ENCODE measurements at regions not wholly inside any gene's neighbourhood (a gene's known extent, or its start where the extent isn't known, plus 50 kb on each side); places are given as distances from the start of the nearest gene placed in this dataset.
"Not testable (repeated sequence)": the region's sequence is repeated elsewhere in the genome, so short reads cannot be mapped to it uniquely, and the experiment has no call there.

DNA sequence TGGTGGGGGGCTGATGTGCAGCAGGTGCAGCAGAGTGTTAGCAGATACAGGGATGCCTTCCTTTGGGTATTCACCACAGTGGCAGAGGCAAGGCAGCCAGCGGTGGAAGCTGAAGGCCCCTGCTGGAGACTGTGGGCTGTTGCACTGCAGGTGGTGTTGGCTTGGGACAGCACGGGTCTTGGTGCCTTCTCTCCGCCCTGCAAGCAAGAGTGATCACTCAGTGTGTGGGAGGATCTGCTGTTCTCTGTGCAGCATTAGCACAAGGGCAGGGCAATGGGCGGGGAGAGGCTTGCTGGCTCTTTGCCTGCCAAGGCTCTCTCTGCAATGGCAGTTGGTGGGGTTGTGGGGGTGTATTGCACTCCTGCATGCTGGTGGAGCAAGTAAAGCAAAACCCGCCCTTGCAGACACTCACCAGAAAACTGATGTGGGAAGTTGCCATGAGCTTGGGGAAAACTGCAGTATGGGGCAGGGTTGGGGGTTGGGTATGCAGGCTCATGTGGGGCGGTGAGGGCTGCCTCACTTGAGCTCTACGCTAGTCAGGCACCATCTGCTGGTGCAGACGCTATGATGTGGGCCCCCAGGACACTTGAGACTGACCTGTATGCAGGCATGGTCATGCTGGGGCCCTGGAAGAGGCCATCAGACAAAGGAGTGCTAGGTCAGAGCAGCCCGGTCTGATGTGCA is 820.8 kb upstream of the GRIA3 start:
- DNase-seq (ENCODE audit: low read depth) = no peak

GRCh38 chrX:122375533-122375932 is 808.5 kb upstream of the GRIA3 start:
- not testable (repeated sequence) for DNase-seq (ENCODE audit: low read depth)

GRCh38 chrX:122389005-122389404 is 795.1 kb upstream of the GRIA3 start:
- DNase-seq (ENCODE audit: low read depth) = no peak

GRCh38 chrX:122418758-122419157 is 765.3 kb upstream of the GRIA3 start:
- DNase-seq (ENCODE audit: low read depth) = no peak

- no peak for DNase-seq (ENCODE audit: low read depth)
Observed at GRCh38 chrX:122421434-122422121, 762.5 kb upstream of the GRIA3 start.

DNA sequence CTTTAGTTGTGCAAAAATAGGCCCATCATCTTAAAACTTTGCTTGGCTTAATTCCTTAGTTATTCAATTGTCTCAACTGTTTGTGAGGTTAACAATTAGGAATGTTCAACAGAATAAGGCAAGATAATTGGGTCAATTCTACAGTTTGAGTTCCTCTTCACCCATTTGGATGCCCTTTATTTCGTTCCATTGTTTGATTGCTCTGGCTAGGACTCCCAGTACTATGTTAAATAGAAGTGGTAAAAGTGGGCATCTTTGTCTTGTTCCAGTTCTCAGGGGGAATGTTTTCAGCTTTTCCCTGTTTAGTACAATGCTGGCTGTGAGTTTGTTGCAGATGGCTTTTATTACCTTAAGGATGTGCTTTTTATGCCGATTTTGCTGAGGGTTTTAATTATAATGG is 761.5 kb upstream of the GRIA3 start:
- DNase-seq (ENCODE audit: low read depth) = no peak

- DNase-seq (ENCODE audit: low read depth) = no peak
Observed at GRCh38 chrX:122434942-122435341, 749.1 kb upstream of the GRIA3 start.

GRCh38 chrX:122439831-122440230 is 744.2 kb upstream of the GRIA3 start:
- no peak for DNase-seq (ENCODE audit: low read depth)

GRCh38 chrX:122440832-122441231 is 743.2 kb upstream of the GRIA3 start:
- DNase-seq (ENCODE audit: low read depth) = no peak

DNA sequence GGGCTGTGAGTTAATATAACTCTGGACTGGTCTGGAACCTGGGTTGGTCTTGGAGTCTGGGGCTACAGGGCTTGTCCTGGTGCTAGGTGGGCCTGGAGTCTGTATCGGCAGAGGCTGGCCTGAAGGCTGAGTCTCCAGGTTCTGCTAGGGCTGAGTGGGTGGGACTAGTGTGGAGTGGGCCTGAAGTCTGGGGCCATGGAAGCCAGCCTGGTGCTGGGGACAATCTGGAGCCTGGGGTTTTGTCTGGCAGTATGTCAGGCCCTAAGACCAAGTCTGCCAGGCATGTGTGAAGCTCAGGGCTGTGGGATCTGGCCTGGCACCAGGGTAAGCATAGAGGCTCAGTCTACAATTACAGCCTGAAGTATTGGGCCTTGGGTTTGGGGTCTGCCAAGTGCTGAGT is 742.6 kb upstream of the GRIA3 start:
- no peak for DNase-seq (ENCODE audit: low read depth)

DNA sequence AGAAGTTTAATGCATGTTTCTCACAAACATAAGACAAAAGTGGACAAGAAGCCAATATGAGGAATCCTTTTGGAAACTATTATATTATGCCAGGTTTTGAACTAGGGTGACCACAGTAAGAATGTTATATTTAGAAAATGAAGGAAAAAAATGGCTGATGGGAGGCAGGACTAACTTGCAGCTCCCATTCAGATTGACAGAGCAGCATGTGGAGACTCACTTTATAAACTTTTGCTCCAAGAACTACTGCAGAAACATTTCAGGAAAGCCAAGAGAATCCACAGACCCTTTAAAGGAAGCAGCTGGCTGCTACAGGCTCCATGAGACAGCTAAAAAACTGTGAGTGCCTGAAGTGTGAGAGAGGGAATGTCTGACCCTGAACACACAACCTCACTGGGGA is 738.6 kb upstream of the GRIA3 start:
- DNase-seq (ENCODE audit: low read depth) = no peak

GRCh38 chrX:122464341-122464740 is 719.7 kb upstream of the GRIA3 start:
- DNase-seq (ENCODE audit: low read depth) = no peak

- no peak for DNase-seq (ENCODE audit: low read depth)
Observed at GRCh38 chrX:122475306-122475705, 708.8 kb upstream of the GRIA3 start.

GRCh38 chrX:122500556-122500955 is 683.5 kb upstream of the GRIA3 start:
- DNase-seq (ENCODE audit: low read depth) = no peak

DNA sequence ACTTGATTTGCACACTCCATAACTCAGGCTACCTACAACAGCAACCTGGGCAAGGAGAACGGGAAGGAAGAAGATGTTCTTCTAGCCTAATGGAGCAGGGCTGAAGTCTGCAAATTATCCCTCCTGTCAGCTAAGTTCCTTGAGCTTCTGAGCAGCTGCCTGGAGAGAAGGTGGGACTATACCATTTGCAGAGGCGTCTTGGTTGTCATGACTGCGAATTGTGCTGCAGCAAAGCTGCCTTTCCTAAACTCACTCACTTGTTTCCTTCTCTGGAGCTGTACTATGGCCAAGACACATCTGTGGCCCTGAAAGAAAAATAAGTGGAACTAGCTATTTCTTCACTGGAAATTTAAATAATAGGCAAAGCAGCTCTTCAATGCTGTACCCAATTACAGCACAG is 682.4 kb upstream of the GRIA3 start:
- no peak for DNase-seq (ENCODE audit: low read depth)

DNA sequence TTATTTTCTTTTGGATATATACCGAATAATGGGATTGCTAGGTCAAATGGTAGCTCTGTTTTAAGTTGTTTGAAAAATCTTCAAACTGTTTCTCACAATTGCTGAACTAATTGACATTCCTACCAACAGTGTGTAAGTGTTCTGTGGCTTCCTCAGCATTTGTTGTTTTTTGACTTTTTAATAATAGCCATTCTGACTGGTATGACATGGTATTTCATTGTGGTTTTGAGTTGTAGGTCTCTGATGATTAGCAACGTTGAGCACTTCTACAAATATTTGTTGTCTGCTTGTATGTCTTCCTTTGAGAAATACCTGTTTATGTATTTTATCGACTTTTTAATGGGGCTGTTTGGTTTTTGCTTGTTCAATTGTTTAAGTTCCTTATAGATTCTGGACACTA is 680.1 kb upstream of the GRIA3 start:
- DNase-seq (ENCODE audit: low read depth) = no peak

GRCh38 chrX:122512561-122513072 is 671.5 kb upstream of the GRIA3 start:
- DNase-seq (ENCODE audit: low read depth) = no peak

- no peak for DNase-seq (ENCODE audit: low read depth)
Observed at GRCh38 chrX:122517786-122518185, 666.3 kb upstream of the GRIA3 start.

DNA sequence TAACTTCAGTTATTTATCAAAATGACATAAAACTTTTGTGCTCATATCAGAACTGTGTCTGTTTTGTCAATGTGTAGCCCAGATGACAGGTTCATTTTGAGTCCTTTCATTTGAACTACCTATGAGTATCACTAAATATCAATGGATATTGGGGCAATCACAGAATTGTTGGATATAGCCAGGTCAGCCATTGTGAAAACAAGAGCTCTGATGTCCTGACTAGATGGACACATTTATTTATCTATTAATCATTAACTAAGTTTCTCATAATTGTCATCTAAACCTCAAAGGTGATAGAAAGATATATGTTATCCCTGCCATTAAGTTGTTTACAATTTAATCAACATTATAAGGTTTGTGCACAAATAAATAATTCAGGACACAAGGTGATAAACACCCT is 638.3 kb upstream of the GRIA3 start:
- no peak for DNase-seq (ENCODE audit: low read depth)

GRCh38 chrX:122546269-122546668 is 637.8 kb upstream of the GRIA3 start:
- no peak for DNase-seq (ENCODE audit: low read depth)

DNA sequence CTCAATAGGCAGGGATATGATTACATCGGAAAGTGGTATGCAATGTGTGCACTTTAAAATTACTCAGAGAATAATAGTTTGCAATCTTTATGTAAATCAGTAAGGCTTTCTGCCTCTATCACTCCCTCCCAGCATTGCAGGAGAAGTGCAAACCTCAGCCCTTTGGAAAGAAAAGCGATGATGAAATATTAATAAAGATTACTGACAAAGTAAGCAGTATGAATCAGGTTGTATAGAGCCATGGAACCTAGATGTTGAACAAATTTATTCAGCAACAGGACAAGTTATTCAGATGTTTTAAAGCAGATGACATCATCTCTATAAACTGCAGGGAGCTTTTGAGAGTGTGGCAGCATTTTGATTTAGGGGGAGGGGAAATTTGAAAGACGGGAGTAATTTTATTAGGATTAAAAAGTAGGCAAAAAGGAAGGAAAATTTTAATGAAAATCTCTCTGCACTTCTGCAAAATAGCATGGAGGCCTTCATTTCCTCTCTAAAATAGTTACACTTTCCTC is 631.7 kb upstream of the GRIA3 start:
- no peak for DNase-seq (ENCODE audit: low read depth)

DNA sequence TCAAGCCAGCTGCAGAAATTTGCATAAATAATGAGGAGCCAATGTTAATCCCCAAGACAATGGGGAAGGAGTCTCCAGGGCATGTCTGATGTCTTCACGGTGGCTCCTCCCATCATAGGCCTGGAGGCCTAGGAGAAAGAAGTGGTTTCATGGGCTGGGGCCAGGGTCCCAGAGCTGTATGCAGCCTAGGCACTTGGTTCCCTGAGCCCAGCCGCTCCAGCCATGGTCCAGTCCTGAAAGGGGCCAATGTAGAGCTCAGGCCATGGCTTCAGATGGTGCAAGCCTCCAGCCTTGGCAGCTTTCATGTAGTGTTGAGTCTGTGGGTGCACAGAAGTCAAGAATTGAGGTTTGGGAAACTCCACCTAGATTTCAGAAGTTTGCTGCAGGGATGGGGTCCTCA is 628.2 kb upstream of the GRIA3 start:
- no peak for DNase-seq (ENCODE audit: low read depth)

- no peak for DNase-seq (ENCODE audit: low read depth)
Observed at GRCh38 chrX:122565952-122566351, 618.1 kb upstream of the GRIA3 start.

GRCh38 chrX:122566401-122566800 is 617.7 kb upstream of the GRIA3 start:
- no peak for DNase-seq (ENCODE audit: low read depth)
